Lower leg skin (tissue), 4 donors: ENCODE measurements at regions not wholly inside any gene's neighbourhood (a gene's known extent, or its start where the extent isn't known, plus 50 kb on each side); places are given as distances from the start of the nearest gene placed in this dataset.

ENCODE experiments used
- DNase-seq, 2 donors: peaks; one replicate each; pipeline ENCODE4 v3.0.0-alpha.2; 2019; ENCODE audit warnings: low spot score in 2 of 2
- H3K4me3 ChIP-seq: fragments of 200-600 bp; sonication (generic); 2 replicates; pipeline ENCODE4 v1.5.1; 2017; ENCODE audit warnings: mild to moderate bottlenecking, low read depth; ENCODE audit not compliant: poor library complexity, severe bottlenecking
- CTCF ChIP-seq, 3 donors: fragments of 450-650 bp; IDR thresholded peaks; one replicate each; pipeline ENCODE4 v1.5.1; 2016; ENCODE audit warnings: antibody characterized with exemption in 3 of 3, mild to moderate bottlenecking in 3 of 3, moderate library complexity in 2 of 3
- POLR2A ChIP-seq, 2 donors: fragments of 450-650 bp; IDR thresholded peaks; one replicate each; pipeline ENCODE4 v1.6.1; 2016 to 2017; ENCODE audit warnings: antibody characterized with exemption in 2 of 2, mild to moderate bottlenecking in 1 of 2, moderate library complexity in 1 of 2
- WGBS, 2 donors: methylation state at CpG; one replicate each; pipeline ENCODE4 v1.1.5; 2018; 5-methylcytosine and 5-hydroxymethylcytosine counted together
- intact Hi-C: fragments of 100-400 bp; cut with DNase I; formaldehyde crosslinking; loops from one replicate; pipeline ENCODE4 v1.15.0; 2023; ENCODE audit warnings: low total_unique reads

GRCh38 chr5:143696921-143697320 is 115.0 kb upstream of the HMHB1 start:
- no peak for DNase-seq
- whole genome bisulfite sequencing, 2 donors = 37 to 56% methylated on average over 4 of the region's 4 CpGs
- intact Hi-C loops = no loop called here
- H3K4me3 ChIP-seq = no peak overlapping the region
- TF ChIP-seq CTCF (IDR thresholded peaks at IDR 0.05) (no peak), POLR2A (IDR thresholded peaks at IDR 0.05) (no peak)

GRCh38 chr5:143695941-143696340 is 116.0 kb upstream of the HMHB1 start:
- H3K4me3 ChIP-seq = no peak overlapping the region
- intact Hi-C loops = no loop called here
- DNase-seq = no peak
- 82 to 87% methylated on average over 1 of the region's 1 CpG for WGBS, 2 donors
- TF ChIP-seq CTCF (IDR thresholded peaks at IDR 0.05) (no peak), POLR2A (IDR thresholded peaks at IDR 0.05) (no peak)

GRCh38 chr5:143695244-143695864 is 116.6 kb upstream of the HMHB1 start:
- 67 to 76% methylated on average over 7 of the region's 7 CpGs for WGBS, 2 donors
- TF ChIP-seq CTCF (IDR thresholded peaks at IDR 0.05) (no peak), POLR2A (IDR thresholded peaks at IDR 0.05) (no peak)
- DNase-seq = no peak
- H3K4me3 ChIP-seq = no peak overlapping the region
- intact Hi-C loops = no loop called here

GRCh38 chr5:143694357-143694756 is 117.6 kb upstream of the HMHB1 start:
- TF ChIP-seq CTCF (IDR thresholded peaks at IDR 0.05) (no peak), POLR2A (IDR thresholded peaks at IDR 0.05) (no peak)
- whole genome bisulfite sequencing, 2 donors = 93 to 95% methylated on average over 4 of the region's 4 CpGs
- no peak overlapping the region for H3K4me3 ChIP-seq
- intact Hi-C loops = no loop called here
- no peak for DNase-seq

- DNase-seq = no peak
- WGBS, 2 donors = 74 to 78% methylated on average over 4 of the region's 4 CpGs
- intact Hi-C loops = no loop called here
Observed at GRCh38 chr5:143693651-143694252, 118.2 kb upstream of the HMHB1 start.

More at GRCh38 chr5:143693651-143694252, 118.2 kb upstream of the HMHB1 start:
- H3K4me3 ChIP-seq = no peak overlapping the region
- TF ChIP-seq POLR2A (IDR thresholded peaks at IDR 0.05) (no peak), CTCF (IDR thresholded peaks at IDR 0.05) (no peak)
